HL-60 (cell line): ENCODE measurements at regions not wholly inside any gene's neighbourhood (a gene's known extent, or its start where the extent isn't known, plus 50 kb on each side); places are given as distances from the start of the nearest gene placed in this dataset.

Experiments
- CTCF ChIP-seq: IDR thresholded peaks from one replicate; pipeline ENCODE4 v1.5.1; 2011; ENCODE audit warnings: low read length, control low read depth, inconsistent platforms; ENCODE audit not compliant: insufficient read depth
- GABPA ChIP-seq: IDR thresholded peaks from 2 replicates; pipeline ENCODE4 v1.6.1; 2012; ENCODE audit warnings: low read depth
- POLR2AphosphoS5 ChIP-seq: IDR thresholded peaks from 2 replicates; pipeline ENCODE4 v1.6.1; 2012; ENCODE audit warnings: low read depth

DNA sequence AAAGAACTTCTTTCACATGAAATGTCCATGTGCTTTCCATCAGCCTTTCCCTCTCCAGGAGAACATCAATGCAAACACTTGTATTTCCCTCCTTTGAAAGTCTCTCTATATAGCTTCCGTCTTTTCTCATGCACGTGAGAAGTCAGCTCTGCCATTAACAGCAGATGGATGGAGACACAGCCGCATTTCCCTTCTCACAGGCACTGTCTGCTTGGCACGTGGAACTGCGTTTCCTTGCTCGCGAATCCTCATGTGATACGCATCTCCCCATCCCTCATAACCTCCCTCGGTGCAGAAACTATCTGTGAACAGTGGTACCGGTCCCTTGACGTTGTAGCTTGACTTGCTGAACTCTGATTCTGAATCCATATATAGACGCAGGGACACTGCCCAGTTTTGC lies 717.0 kb upstream of the RBFOX1 start:
- TF ChIP-seq POLR2AphosphoS5: no peak
- no peak for TF ChIP-seq CTCF
- no peak for TF ChIP-seq GABPA
